Fibroblast of lung (primary cell): ENCODE measurements at regions not wholly inside any gene's neighbourhood (a gene's known extent, or its start where the extent isn't known, plus 50 kb on each side); places are given as distances from the start of the nearest gene placed in this dataset.

Source experiments
- CTCF ChIP-seq, 2 donors: IDR thresholded peaks in 1 of 2; conservative IDR thresholded peaks in 1 of 2; 1 replicate in 1 of 2; 2 replicates in 1 of 2; pipeline ENCODE4 v1.5.1; 2011 to 2012; ENCODE audit warnings: low read length in 2 of 2, control low read depth in 1 of 2, inconsistent platforms in 1 of 2, low read depth in 1 of 2, mild to moderate bottlenecking in 1 of 2
- EZH2 ChIP-seq: IDR thresholded peaks from 2 replicates; pipeline ENCODE4 v1.5.1; 2012; ENCODE audit warnings: low read length, control low read depth, mild to moderate bottlenecking; ENCODE audit errors: missing control alignments

- TF ChIP-seq CTCF (conservative IDR thresholded peaks at IDR 0.05 in 1 of 2, IDR thresholded peaks at IDR 0.05 in 1 of 2; ENCODE audit: low read depth in 1 of 2, low read length in 2 of 2) (no peak), EZH2 (no peak)
These were observed 276.4 kb downstream of the PDGFC start for GRCh38 chr4:156695163-156695562.
